Left lung (tissue), 4 donors: ENCODE measurements at regions not wholly inside any gene's neighbourhood (a gene's known extent, or its start where the extent isn't known, plus 50 kb on each side); places are given as distances from the start of the nearest gene placed in this dataset.

Experiments used
- ATAC-seq: fragments of 200-7000 bp; cut with Tn5 transposase; one replicate; pipeline ENCODE4 v1.9.1; 2020; ENCODE audit warnings: moderate library complexity
- DNase-seq, 4 donors: peaks; one replicate each; pipeline ENCODE4 v3.0.0-alpha.2; 2013 to 2020
- H3K27ac ChIP-seq, 2 donors: fragments of 200-600 bp; sonication (generic) in 1 of 2; one replicate each; pipeline versions ENCODE4 v1.5.0 to v1.8.0; 2020 to 2021
- H3K27me3 ChIP-seq, 2 donors: fragments of 200-600 bp; sonication (generic) in 1 of 2; one replicate each; pipeline versions ENCODE4 v1.5.0 to v1.8.0; 2020 to 2021
- H3K36me3 ChIP-seq, 2 donors: fragments of 200-600 bp; sonication (generic) in 1 of 2; one replicate each; pipeline versions ENCODE4 v1.5.0 to v1.8.0; 2020 to 2021
- H3K4me1 ChIP-seq, 2 donors: fragments of 200-600 bp; one replicate each; pipeline ENCODE4 v1.8.0; 2021
- H3K4me3 ChIP-seq, 2 donors: fragments of 200-600 bp; sonication (generic) in 1 of 2; one replicate each; pipeline versions ENCODE4 v1.5.0 to v1.8.0; 2020 to 2021; ENCODE audit warnings: mild to moderate bottlenecking in 1 of 2
- H3K9me3 ChIP-seq, 2 donors: fragments of 200-600 bp; sonication (generic) in 1 of 2; one replicate each; pipeline versions ENCODE4 v1.5.0 to v1.8.0; 2020 to 2021
- intact Hi-C, 2 donors: fragments of 100-400 bp; cut with DNase I; formaldehyde crosslinking; loops; one replicate each; pipeline versions ENCODE4 v1.11.2 to v1.14.2; 2022
- TF ChIP-seq, protein P1 (sequence below), 2 donors: fragments of 200-600 bp; sonication (generic) in 1 of 2; IDR thresholded peaks; one replicate each; pipeline versions ENCODE4 v1.5.0 to v1.8.0; 2021; ENCODE audit warnings: antibody characterized with exemption in 2 of 2
- donor health status: DM: no; HTN: yes; CAD: no.
- donor health status: DM: no; HTN: no; CAD: no.

DNA sequence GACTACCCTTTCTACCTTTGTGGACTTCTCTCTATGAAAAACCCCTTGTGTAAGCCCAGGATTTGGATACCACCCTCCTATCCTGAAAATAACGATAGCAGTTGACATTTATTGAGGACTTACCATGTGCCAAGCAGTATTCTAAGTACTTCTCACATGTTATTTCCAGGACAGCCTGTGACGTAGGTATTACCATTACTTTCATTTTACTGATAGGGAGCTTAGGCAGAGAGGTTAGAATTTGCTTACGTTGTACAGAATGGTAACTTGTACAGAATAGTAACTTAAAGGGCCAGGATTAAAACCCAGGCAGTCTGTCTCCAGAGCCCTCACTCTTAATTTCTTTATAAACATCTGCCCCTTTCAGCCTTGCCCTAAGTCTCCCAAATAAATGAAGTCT, 138.3 kb downstream of the NTMT2 start:
- H3K4me1 ChIP-seq = no peaks in the 10 kb centered on the region
- TF ChIP-seq, protein P1, sequence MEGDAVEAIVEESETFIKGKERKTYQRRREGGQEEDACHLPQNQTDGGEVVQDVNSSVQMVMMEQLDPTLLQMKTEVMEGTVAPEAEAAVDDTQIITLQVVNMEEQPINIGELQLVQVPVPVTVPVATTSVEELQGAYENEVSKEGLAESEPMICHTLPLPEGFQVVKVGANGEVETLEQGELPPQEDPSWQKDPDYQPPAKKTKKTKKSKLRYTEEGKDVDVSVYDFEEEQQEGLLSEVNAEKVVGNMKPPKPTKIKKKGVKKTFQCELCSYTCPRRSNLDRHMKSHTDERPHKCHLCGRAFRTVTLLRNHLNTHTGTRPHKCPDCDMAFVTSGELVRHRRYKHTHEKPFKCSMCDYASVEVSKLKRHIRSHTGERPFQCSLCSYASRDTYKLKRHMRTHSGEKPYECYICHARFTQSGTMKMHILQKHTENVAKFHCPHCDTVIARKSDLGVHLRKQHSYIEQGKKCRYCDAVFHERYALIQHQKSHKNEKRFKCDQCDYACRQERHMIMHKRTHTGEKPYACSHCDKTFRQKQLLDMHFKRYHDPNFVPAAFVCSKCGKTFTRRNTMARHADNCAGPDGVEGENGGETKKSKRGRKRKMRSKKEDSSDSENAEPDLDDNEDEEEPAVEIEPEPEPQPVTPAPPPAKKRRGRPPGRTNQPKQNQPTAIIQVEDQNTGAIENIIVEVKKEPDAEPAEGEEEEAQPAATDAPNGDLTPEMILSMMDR (IDR thresholded peaks at IDR 0.05) = no peak
- ATAC-seq = no peak

DNA sequence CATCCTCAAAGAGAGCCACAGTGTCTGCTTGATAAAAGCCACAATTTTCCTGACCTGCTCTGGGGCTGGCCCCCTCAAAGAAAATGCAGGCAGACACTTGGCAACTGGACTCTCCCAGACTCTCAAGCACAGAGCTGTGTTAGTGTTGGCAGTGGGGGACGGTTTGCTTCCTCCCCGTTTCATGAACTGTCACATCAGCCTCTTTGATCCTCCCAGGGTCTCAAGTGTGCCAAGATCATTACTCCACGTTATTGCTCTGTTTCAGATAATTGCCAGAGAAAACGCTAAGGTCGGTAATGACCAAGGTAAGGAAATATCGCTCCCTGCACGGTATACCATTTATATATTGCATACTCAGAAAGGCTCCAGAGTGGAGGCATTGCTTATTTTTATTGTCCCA, 138.8 kb downstream of the NTMT2 start:
- H3K27me3 ChIP-seq = no peaks in the 10 kb centered on the region
- no peaks in the 10 kb centered on the region for H3K4me1 ChIP-seq
- no peak overlapping the region for H3K27ac ChIP-seq
- no peaks in the 10 kb centered on the region for H3K36me3 ChIP-seq
- DNase-seq (no peak), ATAC-seq (no peak)
- intact Hi-C loops = no loop called here
- no peaks in the 10 kb centered on the region for H3K9me3 ChIP-seq
- H3K4me3 ChIP-seq = no peak overlapping the region
- TF ChIP-seq, protein P1 (IDR thresholded peaks at IDR 0.05) = no peak

More for the DNA sequence above, 138.3 kb downstream of the NTMT2 start:
- intact Hi-C loops = no loop called here
- H3K27me3 ChIP-seq = no peaks in the 10 kb centered on the region
- no peaks in the 10 kb centered on the region for H3K9me3 ChIP-seq
- no peaks in the 10 kb centered on the region for H3K36me3 ChIP-seq
- no peak overlapping the region for H3K27ac ChIP-seq
- no peak for DNase-seq
- H3K4me3 ChIP-seq = no peak overlapping the region

DNA sequence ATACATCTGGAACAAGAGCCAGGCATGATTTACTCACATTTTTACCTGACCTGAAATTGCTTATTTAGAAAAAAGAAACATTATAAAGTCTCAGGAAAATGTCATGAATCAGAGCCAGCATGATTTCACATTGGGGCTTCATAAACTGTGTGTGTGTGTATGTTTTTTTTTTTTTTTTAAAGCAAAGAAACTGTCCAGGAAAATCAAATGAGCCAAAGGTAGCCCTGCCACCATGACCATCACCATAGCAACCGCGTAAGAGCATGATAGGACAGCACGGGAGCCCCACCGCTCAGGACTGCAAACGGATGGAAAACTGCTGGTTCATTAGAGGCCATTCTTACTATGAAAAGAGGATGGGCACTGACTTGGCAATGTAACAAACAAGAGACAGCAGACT, 139.2 kb downstream of the NTMT2 start:
- Histone ChIP-seq H3K27me3 (no peaks in the 10 kb centered on the region), H3K4me1 (no peaks in the 10 kb centered on the region), H3K27ac (no peak overlapping the region), H3K4me3 (no peak overlapping the region), H3K36me3 (no peaks in the 10 kb centered on the region), H3K9me3 (no peaks in the 10 kb centered on the region)
- intact Hi-C loops = no loop called here
- TF ChIP-seq, protein P1 (IDR thresholded peaks at IDR 0.05) = no peak
- no peak for ATAC-seq
- DNase-seq = no peak

DNA sequence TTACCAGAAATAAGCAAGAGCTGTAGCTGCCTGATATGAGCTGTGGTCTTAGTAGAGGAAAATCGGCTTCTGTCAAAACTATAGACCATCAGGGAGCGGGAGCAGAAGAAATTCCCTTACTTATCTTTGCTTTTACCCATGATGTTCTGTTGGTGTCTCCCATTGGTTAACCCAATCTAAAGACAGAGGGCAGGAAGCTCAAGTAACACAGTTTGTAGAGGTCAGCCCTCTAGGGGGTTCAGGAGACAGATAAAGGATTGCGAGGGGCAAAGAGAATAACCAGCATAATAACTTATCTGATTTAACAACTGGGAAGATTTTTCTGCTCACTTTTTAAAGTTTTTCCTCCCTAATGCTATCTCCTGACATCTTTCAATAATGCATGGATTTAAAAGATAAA, 142.4 kb downstream of the NTMT2 start:
- H3K9me3 ChIP-seq = no peaks in the 10 kb centered on the region
- TF ChIP-seq, protein P1 (IDR thresholded peaks at IDR 0.05) = no peak
- DNase-seq = no peak
- H3K4me1 ChIP-seq = no peaks in the 10 kb centered on the region
- H3K36me3 ChIP-seq = no peaks in the 10 kb centered on the region
- no peak overlapping the region for H3K4me3 ChIP-seq
- no peak for ATAC-seq
- intact Hi-C loops = no loop called here
- H3K27ac ChIP-seq = no peak overlapping the region
- no peaks in the 10 kb centered on the region for H3K27me3 ChIP-seq

DNA sequence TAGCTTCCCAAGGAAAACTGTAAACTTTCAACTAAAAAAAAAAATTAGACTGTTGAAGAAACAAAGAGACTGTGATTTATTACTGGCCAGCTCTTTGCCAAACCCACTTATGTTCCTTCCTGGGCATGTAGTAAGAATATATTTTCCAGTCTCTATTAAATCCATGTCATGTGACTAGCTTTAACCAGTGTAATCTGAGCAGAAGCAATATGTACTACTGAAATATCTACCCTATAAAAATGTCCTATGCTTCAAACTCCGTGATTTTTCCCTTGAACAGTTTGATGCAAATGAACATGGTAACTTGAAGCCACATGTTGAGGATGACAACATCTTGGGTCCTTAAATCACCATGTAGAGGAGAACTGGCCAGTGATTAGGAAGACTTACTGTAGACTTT, 144.5 kb downstream of the NTMT2 start:
- DNase-seq (no peak), ATAC-seq (no peak)
- Histone ChIP-seq H3K27me3 (no peaks in the 10 kb centered on the region), H3K4me3 (no peak overlapping the region), H3K9me3 (no peaks in the 10 kb centered on the region), H3K4me1 (no peaks in the 10 kb centered on the region), H3K36me3 (no peaks in the 10 kb centered on the region), H3K27ac (no peak overlapping the region)
- intact Hi-C loops = no loop called here
- TF ChIP-seq, protein P1 (IDR thresholded peaks at IDR 0.05) = no peak
